GM23338 (cell line): ENCODE measurements at regions not wholly inside any gene's neighbourhood (a gene's known extent, or its start where the extent isn't known, plus 50 kb on each side); places are given as distances from the start of the nearest gene placed in this dataset.

Source experiments
- ATAC-seq: fragments of 200-7000 bp; cut with Tn5 transposase; 3 replicates; pipeline ENCODE4 v1.9.1; 2020
- DNase-seq: peaks from one replicate; pipeline ENCODE4 v3.0.0-alpha.2; 2015; ENCODE audit warnings: low spot score
- H2AFZ ChIP-seq: fragments of 200-600 bp; sonication (generic); 2 replicates; pipeline ENCODE4 v1.8.0; 2016; ENCODE audit warnings: antibody characterized with exemption, mild to moderate bottlenecking, moderate library complexity
- H3F3A ChIP-seq: fragments of 200-600 bp; sonication (generic); replicated peaks from 2 replicates; pipeline ENCODE4 v1.8.0; 2017; ENCODE audit warnings: antibody characterized with exemption, mixed run types, low read depth
- H3K27ac ChIP-seq: fragments of 200-600 bp; sonication (generic); 2 replicates; pipeline ENCODE4 v1.6.1; 2016; ENCODE audit warnings: low read depth
- H3K27me3 ChIP-seq: fragments of 200-600 bp; sonication (generic); 2 replicates; pipeline ENCODE4 v1.8.0; 2016; ENCODE audit warnings: mild to moderate bottlenecking, mixed run types, moderate library complexity; ENCODE audit not compliant: insufficient read depth
- H3K36me3 ChIP-seq: fragments of 200-600 bp; sonication (generic); 2 replicates; pipeline ENCODE4 v1.8.0; 2016; ENCODE audit warnings: mild to moderate bottlenecking; ENCODE audit not compliant: insufficient read depth
- H3K4me1 ChIP-seq: fragments of 200-600 bp; sonication (generic); 2 replicates; pipeline ENCODE4 v1.8.0; 2016; ENCODE audit warnings: mild to moderate bottlenecking, moderate library complexity; ENCODE audit not compliant: insufficient read depth
- H3K4me2 ChIP-seq: fragments of 200-600 bp; sonication (generic); 2 replicates; pipeline ENCODE4 v1.7.1; 2017; ENCODE audit warnings: mixed run types
- H3K4me3 ChIP-seq: fragments of 200-600 bp; sonication (generic); 2 replicates; pipeline ENCODE4 v1.6.1; 2016; ENCODE audit warnings: mixed run types
- H3K79me2 ChIP-seq: fragments of 200-600 bp; sonication (generic); replicated peaks from 2 replicates; pipeline ENCODE4 v1.8.0; 2017; ENCODE audit warnings: mild to moderate bottlenecking; ENCODE audit not compliant: insufficient read depth
- H3K9me2 ChIP-seq: fragments of 200-600 bp; sonication (generic); 2 replicates; pipeline ENCODE4 v1.8.0; 2017; ENCODE audit not compliant: insufficient read depth
- H4K20me1 ChIP-seq: fragments of 200-600 bp; sonication (generic); replicated peaks from 2 replicates; pipeline ENCODE4 v1.8.0; 2017; ENCODE audit warnings: mild to moderate bottlenecking; ENCODE audit not compliant: insufficient read depth
- H3K27ac Mint-ChIP-seq: 2 replicates; pipeline ENCODE4 v1.8.0; 2020; ENCODE audit warnings: inconsistent platforms, mild to moderate bottlenecking, moderate library complexity, mixed read lengths
- H3K27me3 Mint-ChIP-seq: 3 replicates; pipeline ENCODE4 v1.8.0; 2022; ENCODE audit warnings: low read depth, mild to moderate bottlenecking, moderate library complexity, mixed read lengths, inconsistent platforms; ENCODE audit not compliant: insufficient read depth, poor library complexity
- H3K36me3 Mint-ChIP-seq: 3 replicates; pipeline ENCODE4 v1.8.0; 2021; ENCODE audit warnings: low read depth, mild to moderate bottlenecking, inconsistent platforms, moderate library complexity, mixed read lengths
- H3K4me1 Mint-ChIP-seq: 3 replicates; pipeline ENCODE4 v1.8.0; 2020; ENCODE audit warnings: mild to moderate bottlenecking, inconsistent platforms, mixed read lengths
- H3K4me3 Mint-ChIP-seq: 3 replicates; pipeline ENCODE4 v1.8.0; 2021; ENCODE audit warnings: moderate library complexity, mild to moderate bottlenecking, inconsistent platforms, mixed read lengths
- H3K9me3 Mint-ChIP-seq: 3 replicates; pipeline ENCODE4 v1.8.0; 2020; ENCODE audit warnings: moderate library complexity, mild to moderate bottlenecking, inconsistent platforms, mixed read lengths
- CREB1 ChIP-seq: fragments of 250-450 bp; sonication (Bioruptor Pico); IDR thresholded peaks from 2 replicates; pipeline ENCODE4 v1.5.0; 2020; ENCODE audit warnings: low read depth, mild to moderate bottlenecking, moderate library complexity
- CTCF ChIP-seq, 2 experiments: fragments of 200-600 bp in 1 of 2; sonication (generic) in 1 of 2; conservative IDR thresholded peaks; 2 replicates each; pipeline versions ENCODE4 v1.5.1 to v1.6.1; 2016 to 2017; ENCODE audit warnings: antibody characterized with exemption in 2 of 2, low read depth in 2 of 2, mild to moderate bottlenecking in 2 of 2, moderate library complexity in 1 of 2
- EZH2 ChIP-seq: fragments of 200-600 bp; sonication (generic); IDR thresholded peaks from one replicate; pipeline ENCODE4 v1.8.0; 2017; ENCODE audit warnings: antibody characterized with exemption, mild to moderate bottlenecking, low read depth; ENCODE audit not compliant: unreplicated experiment
- JUNB ChIP-seq: IDR thresholded peaks from one replicate; pipeline ENCODE4 v1.6.1; 2016; ENCODE audit warnings: antibody characterized with exemption; ENCODE audit not compliant: unreplicated experiment
- NANOG ChIP-seq: IDR thresholded peaks from 2 replicates; pipeline ENCODE4 v1.6.1; 2016; ENCODE audit warnings: antibody characterized with exemption, borderline replicate concordance
- POLR2AphosphoS5 ChIP-seq: IDR thresholded peaks from 2 replicates; pipeline ENCODE4 v1.6.1; 2016; ENCODE audit warnings: antibody characterized with exemption, low read depth
- REST ChIP-seq: IDR thresholded peaks from one replicate; pipeline ENCODE4 v1.6.1; 2018; ENCODE audit warnings: antibody characterized with exemption; ENCODE audit not compliant: unreplicated experiment
- ZNF462 ChIP-seq: fragments of 250-450 bp; sonication (Bioruptor Pico); IDR thresholded peaks from 2 replicates; pipeline ENCODE4 v1.5.0; 2020; ENCODE audit warnings: mild to moderate bottlenecking, moderate library complexity

DNA sequence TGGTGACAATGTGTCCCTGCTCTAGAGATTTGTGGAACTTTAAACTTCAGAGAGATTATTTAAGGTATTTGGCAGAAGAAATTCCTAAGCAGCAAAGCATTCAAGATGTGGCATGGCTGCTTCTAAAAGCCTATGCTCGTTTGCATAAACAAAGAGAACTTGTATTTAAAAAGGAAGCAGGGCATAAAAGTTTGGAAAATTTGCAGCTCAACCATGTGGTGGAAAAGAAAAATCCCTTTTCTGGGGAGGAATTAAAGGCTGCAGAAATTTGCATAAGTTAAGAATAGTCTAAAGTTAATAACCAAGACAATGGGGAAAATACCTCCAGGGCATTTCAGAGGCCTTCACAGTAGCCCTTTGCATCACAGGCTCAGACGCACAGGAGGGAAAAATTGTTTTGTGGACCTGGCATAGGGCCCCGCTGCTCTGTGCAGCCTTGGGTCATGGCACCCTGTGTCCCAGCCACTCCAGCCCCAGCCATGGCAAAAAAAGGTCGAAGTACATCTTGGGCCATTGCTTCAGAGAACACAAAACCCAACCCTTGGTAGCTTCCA is 1109.1 kb downstream of the OTOL1 start:
- Mint-ChIP-seq H3K4me1 (peaks cover 16% of the 10 kb centered on the region), H3K4me3 (no peak overlapping the region)
- ATAC-seq: no peak; the same call in 2 of the 3 replicates

More for the DNA sequence above, 1109.1 kb downstream of the OTOL1 start:
- Histone ChIP-seq H3K27ac (peak overlapping the region; percentile 60), H3K9me2 (peaks cover 14% of the 10 kb centered on the region), H3K4me1 (peaks cover 16% of the 10 kb centered on the region; the same call in 1 of the 2 replicates), H3K36me3 (0 out of 2 replicates have a peak, but pooled peaks cover 3% of the 10 kb centered on the region), H3K4me3 (no peak overlapping the region), H3K27me3 (no peaks in the 10 kb centered on the region), H3K4me2 (no peak overlapping the region), H4K20me1 (no peaks in the 10 kb centered on the region), H2AFZ (no peak overlapping the region), H3F3A (no peaks in the 10 kb centered on the region; the same call in 1 of the 2 replicates), H3K79me2 (no peaks in the 10 kb centered on the region)
- Mint-ChIP-seq H3K27me3 (peaks cover 1% of the 10 kb centered on the region), H3K36me3 (peaks cover 68% of the 10 kb centered on the region), H3K27ac (no peak overlapping the region), H3K9me3 (peaks cover 30% of the 10 kb centered on the region)
- TF ChIP-seq POLR2AphosphoS5 (no peak), CTCF (conservative IDR thresholded peaks at IDR 0.05; ENCODE audit: low read depth in 2 of 2) (no peak), ZNF462 (CRISPR knock-in tag) (no peak), REST (no peak), EZH2 (no peak), CREB1 (no peak), JUNB (no peak), NANOG (no peak)
- peak; percentile 34 for DNase-seq
